OCI-LY7 (cell line): ENCODE measurements at regions not wholly inside any gene's neighbourhood (a gene's known extent, or its start where the extent isn't known, plus 50 kb on each side); places are given as distances from the start of the nearest gene placed in this dataset.

Experiments
- BruUV-seq: library from RNA; stranded (reverse); fragments of 400-500 nt; replicated peaks from 2 replicates; lab custom pipeline; 2021; lab: Mats Ljungman, UMichigan
- CTCF ChIA-PET: fragments of 300-600 bp; sonication (Branson Sonifier 250); formaldehyde crosslinking; loops from one replicate; lab custom pipeline; 2022; ENCODE audit warnings: antibody characterized with exemption; ENCODE audit not compliant: unreplicated experiment; lab: Charles Lee
- POLR2A ChIA-PET: fragments of 300-600 bp; sonication (Branson Sonifier 250); formaldehyde crosslinking; loops from one replicate; lab custom pipeline; 2022; ENCODE audit warnings: antibody characterized with exemption; lab: Charles Lee
- DNase-seq: peaks from one replicate; pipeline ENCODE4 v3.0.0-alpha.2; 2015; ENCODE audit warnings: low spot score
- H2AFZ ChIP-seq: fragments of 200-600 bp; sonication (generic), shearing (Covaris generic); 2 replicates; pipeline ENCODE4 v1.6.1; 2014; ENCODE audit warnings: mild to moderate bottlenecking, antibody characterized with exemption, low read length, moderate library complexity
- H3K27ac ChIP-seq: fragments of 200-600 bp; sonication (generic); 2 replicates; pipeline ENCODE4 v1.5.1; 2014; ENCODE audit warnings: mixed run types, low read depth, mild to moderate bottlenecking, moderate library complexity, low read length, inconsistent platforms; ENCODE audit not compliant: poor library complexity, severe bottlenecking
- H3K36me3 ChIP-seq: fragments of 200-600 bp; sonication (generic); 2 replicates; pipeline ENCODE4 v1.6.1; 2014; ENCODE audit warnings: mild to moderate bottlenecking, antibody characterized with exemption, low read length, moderate library complexity, mixed read lengths; ENCODE audit not compliant: insufficient read depth
- H3K4me1 ChIP-seq: fragments of 200-600 bp; sonication (generic); 2 replicates; pipeline ENCODE4 v1.5.1; 2014; ENCODE audit warnings: mild to moderate bottlenecking, low read length; ENCODE audit not compliant: insufficient read depth, poor library complexity, severe bottlenecking
- H3K4me2 ChIP-seq: fragments of 200-600 bp; sonication (generic); 2 replicates; pipeline ENCODE4 v1.6.1; 2014; ENCODE audit warnings: mild to moderate bottlenecking, low read length
- H3K4me3 ChIP-seq: fragments of 200-600 bp; sonication (generic); 2 replicates; pipeline ENCODE4 v1.5.1; 2014; ENCODE audit warnings: mild to moderate bottlenecking, low read depth, low read length; ENCODE audit not compliant: poor library complexity, severe bottlenecking
- H3K79me2 ChIP-seq: fragments of 200-600 bp; sonication (generic); 2 replicates; pipeline ENCODE4 v1.6.1; 2016; ENCODE audit warnings: low read depth, mild to moderate bottlenecking, low read length, moderate library complexity, mixed read lengths; ENCODE audit not compliant: insufficient read depth
- H3K9me2 ChIP-seq: fragments of 200-600 bp; sonication (generic); 2 replicates; pipeline ENCODE4 v1.6.1; 2016; ENCODE audit warnings: mild to moderate bottlenecking, low read length, mixed read lengths; ENCODE audit not compliant: insufficient read depth
- H3K9me3 ChIP-seq: fragments of 200-600 bp; sonication (generic); 2 replicates; pipeline ENCODE4 v1.6.1; 2014; ENCODE audit warnings: mild to moderate bottlenecking, mixed run types, low read length, mixed read lengths
- H4K20me1 ChIP-seq: fragments of 200-600 bp; sonication (generic); 2 replicates; pipeline ENCODE4 v1.6.1; 2014; ENCODE audit warnings: mild to moderate bottlenecking, antibody characterized with exemption, low read length, moderate library complexity, mixed read lengths; ENCODE audit not compliant: insufficient read depth
- EZH2phosphoT487 ChIP-seq: fragments of 200-600 bp; sonication (generic); IDR thresholded peaks from 2 replicates; pipeline ENCODE4 v1.6.1; 2018; ENCODE audit warnings: low read depth, borderline replicate concordance, mild to moderate bottlenecking, mixed run types, antibody characterized with exemption, low read length, moderate library complexity, mixed read lengths
- intact Hi-C: fragments of 100-400 bp; cut with micrococcal nuclease; formaldehyde crosslinking; loops from one replicate; pipeline ENCODE4 v1.10.0; 2022; ENCODE audit not compliant: unreplicated experiment
- TF ChIP-seq, protein P1 (sequence below): fragments of 200-600 bp; sonication (generic); conservative IDR thresholded peaks from 2 replicates; pipeline ENCODE4 v1.5.1; 2014; ENCODE audit warnings: mild to moderate bottlenecking, antibody characterized with exemption, low read length, moderate library complexity, mixed read lengths

DNA sequence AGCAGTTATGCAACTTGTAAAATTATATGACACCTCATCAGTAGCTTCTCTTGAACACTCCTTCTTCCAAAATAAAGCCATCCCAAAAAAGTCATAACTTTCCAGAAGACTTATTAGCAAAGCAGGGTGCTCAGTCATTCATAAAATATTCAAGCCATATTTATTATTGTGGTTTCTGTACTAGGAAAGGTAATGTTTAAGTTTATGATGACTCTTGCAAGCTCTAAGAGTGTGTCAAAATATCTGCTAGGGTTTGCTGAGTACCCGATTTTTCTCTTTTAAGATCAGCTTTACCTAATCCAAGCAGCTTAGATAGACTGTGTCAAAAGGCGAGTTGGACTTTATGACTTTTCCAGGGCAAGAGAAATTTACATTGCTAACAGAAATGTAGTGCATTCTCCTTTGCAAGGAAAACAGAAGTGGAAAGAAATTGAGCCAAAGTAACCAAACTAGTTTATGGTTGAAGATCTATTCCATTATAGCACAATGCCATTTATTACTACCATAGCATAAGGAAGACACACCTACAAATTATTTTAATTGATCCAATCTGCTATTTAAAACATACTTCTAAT lies 98.0 kb upstream of the SOX6 start:
- Histone ChIP-seq H3K36me3 (no peaks in the 10 kb centered on the region), H4K20me1 (no peaks in the 10 kb centered on the region), H3K4me3 (no peak overlapping the region), H3K9me3 (no peaks in the 10 kb centered on the region), H3K4me1 (no peaks in the 10 kb centered on the region), H2AFZ (no peak overlapping the region), H3K4me2 (no peak overlapping the region), H3K9me2 (no peaks in the 10 kb centered on the region), H3K27ac (no peak overlapping the region), H3K79me2 (no peaks in the 10 kb centered on the region)
- TF ChIP-seq, protein P1, sequence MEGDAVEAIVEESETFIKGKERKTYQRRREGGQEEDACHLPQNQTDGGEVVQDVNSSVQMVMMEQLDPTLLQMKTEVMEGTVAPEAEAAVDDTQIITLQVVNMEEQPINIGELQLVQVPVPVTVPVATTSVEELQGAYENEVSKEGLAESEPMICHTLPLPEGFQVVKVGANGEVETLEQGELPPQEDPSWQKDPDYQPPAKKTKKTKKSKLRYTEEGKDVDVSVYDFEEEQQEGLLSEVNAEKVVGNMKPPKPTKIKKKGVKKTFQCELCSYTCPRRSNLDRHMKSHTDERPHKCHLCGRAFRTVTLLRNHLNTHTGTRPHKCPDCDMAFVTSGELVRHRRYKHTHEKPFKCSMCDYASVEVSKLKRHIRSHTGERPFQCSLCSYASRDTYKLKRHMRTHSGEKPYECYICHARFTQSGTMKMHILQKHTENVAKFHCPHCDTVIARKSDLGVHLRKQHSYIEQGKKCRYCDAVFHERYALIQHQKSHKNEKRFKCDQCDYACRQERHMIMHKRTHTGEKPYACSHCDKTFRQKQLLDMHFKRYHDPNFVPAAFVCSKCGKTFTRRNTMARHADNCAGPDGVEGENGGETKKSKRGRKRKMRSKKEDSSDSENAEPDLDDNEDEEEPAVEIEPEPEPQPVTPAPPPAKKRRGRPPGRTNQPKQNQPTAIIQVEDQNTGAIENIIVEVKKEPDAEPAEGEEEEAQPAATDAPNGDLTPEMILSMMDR = no peak
- no peak for TF ChIP-seq EZH2phosphoT487
- ChIA-PET POLR2A (interaction anchor here (0.8 kb wide), 1 partner anchor 23 kb away, joined by 4 read pairs; no protein-coding TSS in a partner anchor), CTCF (no interaction called here)
- no peak for DNase-seq
- intact Hi-C loops = no loop called here
- BruUV-seq = no TSS peak

DNA sequence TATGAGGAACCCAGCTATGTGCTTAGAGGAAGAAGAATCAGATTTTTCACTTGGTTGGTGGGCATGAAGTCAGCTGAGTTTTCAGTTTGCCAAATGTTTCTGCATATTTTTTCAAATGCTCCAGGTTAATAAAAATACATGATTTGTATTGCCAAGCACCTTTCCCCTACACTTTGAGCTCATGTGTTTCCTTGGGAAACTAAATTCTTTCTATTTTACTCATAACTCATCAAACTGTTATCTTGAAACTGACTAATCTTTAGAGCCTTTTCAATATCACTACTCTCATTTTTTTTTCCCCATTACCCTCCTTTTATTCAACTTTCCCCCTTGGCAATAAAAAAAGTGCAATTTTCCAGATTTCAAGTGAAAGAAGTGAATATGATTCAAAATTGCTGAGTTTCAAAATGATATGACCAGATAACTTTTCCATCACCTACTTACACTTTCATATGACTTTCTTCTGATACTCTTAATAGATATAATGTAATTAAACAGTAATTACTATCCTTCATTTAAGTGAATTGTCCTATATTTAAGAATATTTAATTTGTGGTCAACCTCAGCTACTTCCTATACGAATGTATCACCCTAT lies 91.9 kb upstream of the SOX6 start:
- intact Hi-C loops = no loop called here
- Histone ChIP-seq H3K36me3 (no peaks in the 10 kb centered on the region), H2AFZ (no peak overlapping the region), H3K9me3 (no peaks in the 10 kb centered on the region), H3K79me2 (no peaks in the 10 kb centered on the region), H3K4me2 (no peak overlapping the region), H3K4me1 (no peaks in the 10 kb centered on the region), H3K9me2 (no peaks in the 10 kb centered on the region), H3K27ac (no peak overlapping the region), H4K20me1 (no peaks in the 10 kb centered on the region), H3K4me3 (no peak overlapping the region)
- DNase-seq = no peak
- no TSS peak for BruUV-seq
- ChIA-PET POLR2A (interaction anchor here (0.6 kb wide), 1 partner anchor 1015 kb away, joined by 3 read pairs; no protein-coding TSS in a partner anchor), CTCF (no interaction called here)
- no peak for TF ChIP-seq EZH2phosphoT487
- TF ChIP-seq, protein P1 = no peak

DNA sequence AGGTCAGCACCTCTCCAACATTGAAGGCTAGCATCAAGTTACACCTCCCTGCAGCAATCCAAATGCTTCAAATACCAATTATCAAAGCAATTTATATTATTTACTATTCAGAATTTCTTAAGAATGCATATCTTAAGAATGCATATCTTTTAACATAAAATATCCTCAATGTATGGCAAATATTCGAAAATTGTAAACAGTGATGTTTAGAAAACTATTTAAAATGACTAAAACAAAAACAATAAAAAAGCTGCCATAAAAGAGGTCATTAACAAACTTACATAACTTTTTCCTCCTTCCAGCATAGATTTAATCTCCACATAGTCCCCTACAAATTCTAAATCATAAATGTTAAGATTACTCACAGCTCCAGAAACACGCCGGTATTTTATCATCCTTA lies 85.1 kb upstream of the SOX6 start:
- H3K27ac ChIP-seq = no peak overlapping the region
- BruUV-seq = no TSS peak
- intact Hi-C loops = no loop called here
- H3K36me3 ChIP-seq = no peaks in the 10 kb centered on the region
- H2AFZ ChIP-seq = no peak overlapping the region
- CTCF ChIA-PET = no interaction called here
- no peak overlapping the region for H3K4me3 ChIP-seq
- H3K9me3 ChIP-seq = no peaks in the 10 kb centered on the region
- no peak for DNase-seq
- POLR2A ChIA-PET = no interaction called here
- no peaks in the 10 kb centered on the region for H3K4me1 ChIP-seq
- H3K9me2 ChIP-seq = no peaks in the 10 kb centered on the region
- no peaks in the 10 kb centered on the region for H4K20me1 ChIP-seq
- H3K79me2 ChIP-seq = no peaks in the 10 kb centered on the region
- H3K4me2 ChIP-seq = no peak overlapping the region
- TF ChIP-seq EZH2phosphoT487 = no peak
